OCI-LY7 (cell line): ENCODE measurements at regions not wholly inside any gene's neighbourhood (a gene's known extent, or its start where the extent isn't known, plus 50 kb on each side); places are given as distances from the start of the nearest gene placed in this dataset.

Experiments used
- BruUV-seq: library from RNA; stranded (reverse); fragments of 400-500 nt; replicated peaks from 2 replicates; lab custom pipeline; 2021; lab: Mats Ljungman, UMichigan
- CTCF ChIA-PET: fragments of 300-600 bp; sonication (Branson Sonifier 250); formaldehyde crosslinking; loops from one replicate; lab custom pipeline; 2022; ENCODE audit warnings: antibody characterized with exemption; ENCODE audit not compliant: unreplicated experiment; lab: Charles Lee
- POLR2A ChIA-PET: fragments of 300-600 bp; sonication (Branson Sonifier 250); formaldehyde crosslinking; loops from one replicate; lab custom pipeline; 2022; ENCODE audit warnings: antibody characterized with exemption; lab: Charles Lee
- DNase-seq: peaks from one replicate; pipeline ENCODE4 v3.0.0-alpha.2; 2015; ENCODE audit warnings: low spot score
- H2AFZ ChIP-seq: fragments of 200-600 bp; sonication (generic), shearing (Covaris generic); 2 replicates; pipeline ENCODE4 v1.6.1; 2014; ENCODE audit warnings: mild to moderate bottlenecking, antibody characterized with exemption, low read length, moderate library complexity
- H3K27ac ChIP-seq: fragments of 200-600 bp; sonication (generic); 2 replicates; pipeline ENCODE4 v1.5.1; 2014; ENCODE audit warnings: mixed run types, low read depth, mild to moderate bottlenecking, moderate library complexity, low read length, inconsistent platforms; ENCODE audit not compliant: poor library complexity, severe bottlenecking
- H3K36me3 ChIP-seq: fragments of 200-600 bp; sonication (generic); 2 replicates; pipeline ENCODE4 v1.6.1; 2014; ENCODE audit warnings: mild to moderate bottlenecking, antibody characterized with exemption, low read length, moderate library complexity, mixed read lengths; ENCODE audit not compliant: insufficient read depth
- H3K4me1 ChIP-seq: fragments of 200-600 bp; sonication (generic); 2 replicates; pipeline ENCODE4 v1.5.1; 2014; ENCODE audit warnings: mild to moderate bottlenecking, low read length; ENCODE audit not compliant: insufficient read depth, poor library complexity, severe bottlenecking
- H3K4me2 ChIP-seq: fragments of 200-600 bp; sonication (generic); 2 replicates; pipeline ENCODE4 v1.6.1; 2014; ENCODE audit warnings: mild to moderate bottlenecking, low read length
- H3K4me3 ChIP-seq: fragments of 200-600 bp; sonication (generic); 2 replicates; pipeline ENCODE4 v1.5.1; 2014; ENCODE audit warnings: mild to moderate bottlenecking, low read depth, low read length; ENCODE audit not compliant: poor library complexity, severe bottlenecking
- H3K79me2 ChIP-seq: fragments of 200-600 bp; sonication (generic); 2 replicates; pipeline ENCODE4 v1.6.1; 2016; ENCODE audit warnings: low read depth, mild to moderate bottlenecking, low read length, moderate library complexity, mixed read lengths; ENCODE audit not compliant: insufficient read depth
- H3K9me2 ChIP-seq: fragments of 200-600 bp; sonication (generic); 2 replicates; pipeline ENCODE4 v1.6.1; 2016; ENCODE audit warnings: mild to moderate bottlenecking, low read length, mixed read lengths; ENCODE audit not compliant: insufficient read depth
- H3K9me3 ChIP-seq: fragments of 200-600 bp; sonication (generic); 2 replicates; pipeline ENCODE4 v1.6.1; 2014; ENCODE audit warnings: mild to moderate bottlenecking, mixed run types, low read length, mixed read lengths
- H4K20me1 ChIP-seq: fragments of 200-600 bp; sonication (generic); 2 replicates; pipeline ENCODE4 v1.6.1; 2014; ENCODE audit warnings: mild to moderate bottlenecking, antibody characterized with exemption, low read length, moderate library complexity, mixed read lengths; ENCODE audit not compliant: insufficient read depth
- EZH2phosphoT487 ChIP-seq: fragments of 200-600 bp; sonication (generic); IDR thresholded peaks from 2 replicates; pipeline ENCODE4 v1.6.1; 2018; ENCODE audit warnings: low read depth, borderline replicate concordance, mild to moderate bottlenecking, mixed run types, antibody characterized with exemption, low read length, moderate library complexity, mixed read lengths
- intact Hi-C: fragments of 100-400 bp; cut with micrococcal nuclease; formaldehyde crosslinking; loops from one replicate; pipeline ENCODE4 v1.10.0; 2022; ENCODE audit not compliant: unreplicated experiment
- TF ChIP-seq, protein P1 (sequence below): fragments of 200-600 bp; sonication (generic); conservative IDR thresholded peaks from 2 replicates; pipeline ENCODE4 v1.5.1; 2014; ENCODE audit warnings: mild to moderate bottlenecking, antibody characterized with exemption, low read length, moderate library complexity, mixed read lengths

DNA sequence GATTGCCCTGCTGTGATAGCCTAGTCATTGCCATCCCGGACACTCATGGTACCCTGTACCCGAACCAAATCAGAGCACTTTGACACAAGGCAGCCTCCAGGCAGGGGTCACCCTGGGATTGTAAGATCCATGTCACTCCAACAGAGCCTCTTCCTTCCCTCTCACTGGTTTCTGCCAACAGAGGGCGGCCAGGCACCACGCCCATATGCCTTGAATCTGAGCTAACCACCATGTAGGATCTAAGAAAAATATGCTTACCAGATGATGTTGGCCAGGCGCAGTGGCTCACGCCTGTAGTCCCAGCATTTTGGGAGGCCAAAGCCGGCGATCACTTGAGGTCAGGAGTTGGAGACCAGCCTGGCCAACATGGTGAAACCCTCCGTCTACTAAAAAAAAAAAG lies 389.2 kb upstream of the KLF6 start:
- intact Hi-C loops, result no loop called here
- no TSS peak for BruUV-seq
- no peaks in the 10 kb centered on the region for H4K20me1 ChIP-seq
- no peak overlapping the region for H3K4me2 ChIP-seq
- no peaks in the 10 kb centered on the region for H3K36me3 ChIP-seq
- H3K9me2 ChIP-seq, result no peaks in the 10 kb centered on the region
- no peak overlapping the region for H3K27ac ChIP-seq
- H3K4me3 ChIP-seq, result no peak overlapping the region
- ChIA-PET POLR2A (no interaction called here), CTCF (no interaction called here)
- no peaks in the 10 kb centered on the region for H3K79me2 ChIP-seq
- H3K9me3 ChIP-seq, result no peaks in the 10 kb centered on the region; the same call in 1 of the 2 replicates
- no peak overlapping the region for H2AFZ ChIP-seq
- no peak for DNase-seq
- TF ChIP-seq EZH2phosphoT487, result no peak
- TF ChIP-seq, protein P1, sequence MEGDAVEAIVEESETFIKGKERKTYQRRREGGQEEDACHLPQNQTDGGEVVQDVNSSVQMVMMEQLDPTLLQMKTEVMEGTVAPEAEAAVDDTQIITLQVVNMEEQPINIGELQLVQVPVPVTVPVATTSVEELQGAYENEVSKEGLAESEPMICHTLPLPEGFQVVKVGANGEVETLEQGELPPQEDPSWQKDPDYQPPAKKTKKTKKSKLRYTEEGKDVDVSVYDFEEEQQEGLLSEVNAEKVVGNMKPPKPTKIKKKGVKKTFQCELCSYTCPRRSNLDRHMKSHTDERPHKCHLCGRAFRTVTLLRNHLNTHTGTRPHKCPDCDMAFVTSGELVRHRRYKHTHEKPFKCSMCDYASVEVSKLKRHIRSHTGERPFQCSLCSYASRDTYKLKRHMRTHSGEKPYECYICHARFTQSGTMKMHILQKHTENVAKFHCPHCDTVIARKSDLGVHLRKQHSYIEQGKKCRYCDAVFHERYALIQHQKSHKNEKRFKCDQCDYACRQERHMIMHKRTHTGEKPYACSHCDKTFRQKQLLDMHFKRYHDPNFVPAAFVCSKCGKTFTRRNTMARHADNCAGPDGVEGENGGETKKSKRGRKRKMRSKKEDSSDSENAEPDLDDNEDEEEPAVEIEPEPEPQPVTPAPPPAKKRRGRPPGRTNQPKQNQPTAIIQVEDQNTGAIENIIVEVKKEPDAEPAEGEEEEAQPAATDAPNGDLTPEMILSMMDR, result no peak
- peaks cover 11% of the 10 kb centered on the region for H3K4me1 ChIP-seq

DNA sequence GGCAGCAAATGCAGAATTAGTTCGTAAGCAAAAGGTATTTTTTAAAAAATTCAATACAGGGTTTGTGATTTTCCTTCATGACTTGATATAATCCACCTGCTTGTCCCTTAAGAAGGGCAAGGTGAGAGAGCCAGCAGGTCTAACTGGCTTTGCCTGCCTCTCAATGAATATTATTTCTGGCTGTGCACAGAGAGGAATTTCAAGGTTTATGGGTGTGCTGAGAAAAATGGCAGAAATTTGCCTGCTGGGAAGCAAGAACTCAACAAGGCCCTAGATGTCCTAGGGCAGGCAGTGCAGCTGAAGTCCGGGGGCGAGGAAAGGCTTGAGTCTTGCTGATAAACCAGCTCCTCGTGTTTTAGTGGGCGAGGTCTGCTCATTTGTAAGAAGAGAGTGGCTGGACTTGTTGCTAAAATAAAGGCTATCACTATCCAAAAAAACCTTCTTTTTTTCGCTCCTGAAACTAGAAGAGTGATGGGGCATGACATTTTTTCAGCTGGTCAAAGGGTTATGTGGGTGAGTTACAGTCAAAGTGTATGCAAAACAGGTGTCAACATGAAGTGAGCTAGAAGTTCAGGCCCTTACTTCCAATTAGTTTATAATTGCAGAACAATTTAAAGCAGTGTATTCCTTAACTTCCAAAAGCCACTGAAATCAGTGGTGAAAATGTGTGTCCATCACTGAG lies 385.8 kb upstream of the KLF6 start:
- H3K9me2 ChIP-seq, result no peaks in the 10 kb centered on the region
- no peaks in the 10 kb centered on the region for H3K36me3 ChIP-seq
- DNase-seq, result no peak
- no peak for TF ChIP-seq EZH2phosphoT487
- TF ChIP-seq, protein P1, result no peak
- POLR2A ChIA-PET, result interaction anchor here (0.7 kb wide), 2 partner anchors 711 to 844 kb away, joined by 3 read pairs; no protein-coding TSS in a partner anchor
- no peak overlapping the region for H3K4me3 ChIP-seq
- no peaks in the 10 kb centered on the region; the same call in 1 of the 2 replicates for H3K9me3 ChIP-seq
- CTCF ChIA-PET, result no interaction called here
- no peak overlapping the region for H3K27ac ChIP-seq
- no peak overlapping the region for H2AFZ ChIP-seq
- BruUV-seq, result no TSS peak
- peaks cover 1% of the 10 kb centered on the region for H3K4me1 ChIP-seq
- H3K4me2 ChIP-seq, result no peak overlapping the region
- no peaks in the 10 kb centered on the region for H3K79me2 ChIP-seq
- H4K20me1 ChIP-seq, result no peaks in the 10 kb centered on the region
- intact Hi-C loops, result no loop called here

DNA sequence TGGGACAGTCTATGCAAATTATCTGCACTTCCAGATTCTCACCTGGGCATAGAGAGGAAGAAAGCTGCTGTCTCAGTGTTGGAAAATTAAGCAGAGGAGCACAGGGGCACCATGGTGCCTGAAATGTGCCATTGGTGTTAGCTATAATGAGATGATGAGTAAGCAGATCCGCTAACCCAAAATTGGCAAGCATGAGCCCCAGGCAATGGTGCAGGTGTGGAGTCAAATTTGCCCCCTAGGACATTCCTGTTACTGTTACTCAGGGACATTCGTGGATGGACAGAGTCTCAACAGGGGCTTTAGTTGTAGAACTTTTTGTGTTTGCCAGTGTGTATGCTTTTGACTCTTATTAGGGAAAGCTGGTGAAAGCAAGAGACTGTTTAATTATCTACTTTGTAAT lies 385.2 kb upstream of the KLF6 start:
- Histone ChIP-seq H3K4me1 (no peaks in the 10 kb centered on the region), H3K4me2 (no peak overlapping the region), H3K4me3 (no peak overlapping the region), H2AFZ (no peak overlapping the region), H3K9me2 (no peaks in the 10 kb centered on the region), H3K36me3 (no peaks in the 10 kb centered on the region), H4K20me1 (no peaks in the 10 kb centered on the region), H3K27ac (no peak overlapping the region), H3K9me3 (no peaks in the 10 kb centered on the region; the same call in 1 of the 2 replicates), H3K79me2 (no peaks in the 10 kb centered on the region)
- TF ChIP-seq, protein P1, result no peak
- TF ChIP-seq EZH2phosphoT487, result no peak
- no TSS peak for BruUV-seq
- DNase-seq, result no peak
- ChIA-PET POLR2A (interaction anchor here (0.7 to 0.8 kb wide), 2 partner anchors 667 to 711 kb away, joined by 3 to 4 read pairs; no protein-coding TSS in a partner anchor), CTCF (no interaction called here)
- intact Hi-C loops, result no loop called here
